ENCODE measurements at regions not wholly inside any gene's neighbourhood (a gene's known extent, or its start where the extent isn't known, plus 50 kb on each side); places are given as distances from the start of the nearest gene placed in this dataset.

DNA sequence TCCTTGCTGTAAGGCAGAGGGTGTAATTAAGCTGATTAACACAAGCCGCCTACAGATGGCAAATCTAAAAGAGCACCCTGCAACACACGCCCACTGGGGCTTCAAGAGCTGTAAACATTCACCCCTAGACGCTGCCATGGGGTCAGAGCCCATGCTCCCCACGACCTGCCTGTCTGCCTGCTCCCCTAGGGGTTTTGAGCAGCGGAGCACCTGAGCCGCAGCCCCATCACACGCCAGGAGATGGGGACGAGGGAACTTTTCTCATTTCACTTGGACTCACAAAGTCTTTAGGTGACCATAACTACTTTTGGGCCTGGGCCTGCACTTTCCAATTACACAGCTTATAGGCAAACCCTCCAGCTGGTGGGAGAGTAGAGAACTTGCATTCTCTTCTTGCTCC is 99.0 kb upstream of the SOX4 start:
- TF ChIP-seq EZH2 (IDR thresholded peaks at IDR 0.05; ENCODE audit: insufficient read depth, poor library complexity, severe bottlenecking) (no peak), EZH2phosphoT487 (IDR thresholded peaks at IDR 0.05; ENCODE audit: insufficient read depth, low read depth) (no peak)

Data from GM23248 (cell line).